Kidney tubule cell (primary cell): ENCODE measurements at regions not wholly inside any gene's neighbourhood (a gene's known extent, or its start where the extent isn't known, plus 50 kb on each side); places are given as distances from the start of the nearest gene placed in this dataset.
A peak's percentile ranks its signal among the peaks of the same experiment; 100 is the strongest.
"Not testable (repeated sequence)": the region's sequence is repeated elsewhere in the genome, so short reads cannot be mapped to it uniquely, and the experiment has no call there.

Experiments
- DNase-seq: peaks from one replicate; pipeline ENCODE4 v3.0.0-alpha.2; 2018; ENCODE audit warnings: low spot score

DNA sequence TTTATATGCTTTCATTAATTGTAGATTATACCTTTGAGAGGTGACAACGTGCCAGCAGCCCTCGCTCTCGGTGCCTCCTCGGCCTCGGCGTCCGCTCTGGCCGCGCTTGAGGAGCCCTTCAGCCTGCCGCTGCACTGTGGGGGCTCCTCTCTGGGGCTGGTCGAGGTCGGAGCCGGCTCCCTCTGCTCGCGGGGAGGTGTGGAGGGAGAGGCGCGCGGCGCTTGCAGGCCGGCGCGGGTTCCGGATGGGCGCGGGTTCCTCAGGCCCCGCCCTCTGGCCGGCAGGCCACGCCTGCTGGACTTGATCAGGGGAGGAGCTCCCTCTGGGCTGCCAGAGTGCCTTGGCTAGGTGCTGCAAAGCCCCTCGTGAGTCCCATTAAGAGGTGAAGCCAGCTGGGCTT lies 321.1 kb upstream of the PCDH18 start:
- no peak for DNase-seq

DNA sequence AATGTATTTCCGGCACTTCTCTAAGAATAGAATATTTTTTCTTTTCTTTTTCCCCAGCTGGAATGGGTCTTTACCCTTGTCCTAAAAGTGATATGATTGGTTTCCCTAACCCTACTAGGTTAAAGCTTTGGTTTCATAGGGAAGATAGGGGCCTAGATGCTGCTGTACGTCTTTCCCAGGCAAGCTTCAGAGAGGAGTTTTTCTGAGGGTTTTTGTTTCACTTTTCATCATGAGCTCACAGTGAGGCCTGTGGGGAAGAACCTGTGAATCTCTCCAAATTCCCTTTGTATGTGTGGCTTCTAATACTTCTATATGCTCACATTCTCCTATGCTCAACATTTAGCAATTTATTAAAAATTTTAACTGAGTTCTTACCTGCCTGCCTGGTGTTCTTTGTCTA lies 320.0 kb upstream of the PCDH18 start:
- no peak for DNase-seq

DNA sequence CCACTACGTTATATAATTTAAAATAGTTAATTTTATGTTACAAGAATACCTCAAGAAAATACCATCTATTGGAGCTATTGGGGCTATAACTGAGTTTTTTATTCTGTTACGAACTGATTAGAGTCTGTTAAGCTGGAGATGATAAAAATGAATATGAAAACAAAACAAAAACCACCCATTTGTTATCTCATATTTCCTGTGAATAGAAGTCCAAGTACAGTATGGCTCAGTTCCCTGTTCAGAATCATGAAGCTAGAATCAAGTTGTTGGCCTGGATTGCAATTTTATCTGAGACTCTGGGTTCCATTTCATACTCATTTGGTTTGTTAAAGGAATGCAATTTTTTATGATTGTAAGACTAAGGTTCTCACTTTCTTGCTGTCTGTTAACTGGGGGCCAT lies 319.1 kb upstream of the PCDH18 start:
- DNase-seq: no peak

DNA sequence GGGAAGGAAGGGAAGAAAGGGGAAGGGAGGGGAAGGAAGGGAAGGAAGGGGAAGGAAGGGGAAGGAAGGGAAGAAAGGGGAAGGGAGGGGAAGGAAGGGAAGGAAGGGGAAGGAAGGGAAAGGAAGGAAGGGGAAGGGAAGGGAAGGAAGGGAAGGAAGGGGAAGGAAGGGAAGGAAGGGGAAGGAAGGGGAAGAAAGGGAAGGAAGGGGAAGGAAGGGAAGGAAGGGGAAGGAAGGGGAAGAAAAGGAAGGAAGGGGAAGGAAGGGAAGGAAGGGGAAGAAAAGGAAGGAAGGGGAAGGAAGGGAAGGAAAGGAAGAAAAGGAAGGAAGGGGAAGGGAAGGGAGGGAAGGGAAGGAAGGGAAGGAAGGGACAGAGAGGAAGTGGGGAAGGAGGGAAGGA lies 295.7 kb upstream of the PCDH18 start:
- not testable (repeated sequence) for DNase-seq

DNA sequence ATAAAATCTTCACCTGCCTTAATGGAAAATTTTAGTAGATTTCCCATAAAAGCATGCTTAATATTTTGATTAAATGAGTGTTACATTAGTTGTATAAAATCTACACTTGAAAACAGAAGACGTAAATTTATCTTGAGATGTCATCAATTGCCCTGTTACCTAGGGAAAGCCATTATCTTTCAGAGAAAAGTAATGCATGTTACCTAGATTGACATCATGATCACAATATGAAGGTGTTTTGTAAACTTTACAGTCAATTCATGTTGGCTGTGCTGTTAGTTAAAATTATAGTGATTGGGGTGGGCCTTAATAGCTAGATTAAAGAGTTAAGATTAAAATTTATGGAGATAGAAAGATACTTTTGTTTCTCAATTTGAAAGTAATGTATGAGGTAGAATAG lies 293.2 kb upstream of the PCDH18 start:
- DNase-seq: no peak

DNA sequence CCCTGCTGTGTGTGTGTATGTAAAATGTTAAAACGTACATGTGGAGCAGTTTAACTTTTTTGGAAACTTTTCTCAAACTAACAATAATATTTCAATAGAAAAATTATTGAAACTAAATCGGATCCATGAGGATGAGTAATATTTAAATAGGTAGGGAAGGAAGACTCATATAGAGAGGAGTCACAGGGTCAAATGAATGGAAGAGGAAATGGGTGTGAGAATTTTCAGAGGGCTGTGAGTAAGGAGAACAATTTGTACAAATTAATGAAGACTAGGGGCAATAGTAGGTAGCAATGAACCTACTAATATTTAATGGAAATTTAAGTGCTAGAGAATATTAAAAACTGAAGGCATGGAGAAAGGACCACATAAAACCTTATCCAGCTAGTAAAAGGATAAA lies 290.7 kb upstream of the PCDH18 start:
- no peak for DNase-seq

DNA sequence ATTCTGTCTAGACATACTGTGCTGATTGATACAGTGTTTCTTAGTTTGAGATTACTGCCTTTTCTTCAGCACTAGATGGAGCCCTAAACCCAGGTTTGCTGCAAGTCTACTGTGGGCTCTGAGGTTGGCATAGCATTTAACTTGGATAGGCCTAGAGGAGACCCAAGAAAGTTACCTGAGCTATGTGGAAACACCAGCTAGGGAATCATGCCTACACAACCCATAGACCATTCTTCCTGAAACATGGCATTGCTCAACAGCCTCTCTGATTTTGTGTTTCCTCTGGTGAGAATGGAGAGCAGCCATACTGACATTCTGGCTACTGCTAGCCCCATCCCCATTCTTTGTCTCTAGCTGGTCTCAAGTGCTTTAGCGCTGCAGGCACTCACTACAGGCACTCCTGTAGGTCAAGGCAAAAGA lies 287.7 kb upstream of the PCDH18 start:
- DNase-seq: peak; percentile 61

DNA sequence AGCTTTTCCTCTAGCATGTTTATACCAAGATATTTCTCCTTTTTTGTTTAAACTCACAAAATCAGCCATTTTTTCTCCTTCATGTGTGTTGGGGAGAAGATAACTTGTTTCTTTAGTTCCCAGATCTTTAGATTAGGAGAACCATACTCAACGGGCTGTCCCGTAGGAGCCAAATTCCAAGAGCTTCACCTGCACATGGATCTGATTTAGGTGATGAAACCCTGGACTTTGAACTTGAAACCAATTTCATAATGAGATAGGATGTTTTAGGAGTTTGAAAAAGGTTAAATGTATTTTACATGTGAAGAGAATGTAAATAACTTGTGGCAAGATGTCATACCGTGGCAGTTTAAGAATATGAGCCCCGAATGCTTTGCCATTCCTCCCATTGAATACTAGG lies 280.0 kb upstream of the PCDH18 start:
- no peak for DNase-seq

DNA sequence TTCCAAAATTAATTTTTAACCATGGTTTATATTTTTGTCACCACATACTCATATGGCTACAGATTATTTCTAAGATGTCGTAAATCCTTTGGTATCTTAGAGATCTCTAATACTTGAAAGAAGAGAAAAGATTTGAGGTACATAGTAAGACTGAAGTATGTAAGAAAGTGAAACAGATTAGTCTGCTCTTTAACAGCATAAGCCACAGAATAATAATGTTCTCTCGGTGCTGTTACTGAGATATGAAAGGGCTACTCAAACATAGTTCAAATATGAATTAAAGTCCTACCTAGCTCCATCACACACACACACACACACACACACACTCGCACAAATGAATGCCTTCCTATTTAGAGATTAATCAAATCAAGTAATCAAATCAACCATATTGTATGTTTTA lies 274.1 kb upstream of the PCDH18 start:
- DNase-seq: no peak

DNA sequence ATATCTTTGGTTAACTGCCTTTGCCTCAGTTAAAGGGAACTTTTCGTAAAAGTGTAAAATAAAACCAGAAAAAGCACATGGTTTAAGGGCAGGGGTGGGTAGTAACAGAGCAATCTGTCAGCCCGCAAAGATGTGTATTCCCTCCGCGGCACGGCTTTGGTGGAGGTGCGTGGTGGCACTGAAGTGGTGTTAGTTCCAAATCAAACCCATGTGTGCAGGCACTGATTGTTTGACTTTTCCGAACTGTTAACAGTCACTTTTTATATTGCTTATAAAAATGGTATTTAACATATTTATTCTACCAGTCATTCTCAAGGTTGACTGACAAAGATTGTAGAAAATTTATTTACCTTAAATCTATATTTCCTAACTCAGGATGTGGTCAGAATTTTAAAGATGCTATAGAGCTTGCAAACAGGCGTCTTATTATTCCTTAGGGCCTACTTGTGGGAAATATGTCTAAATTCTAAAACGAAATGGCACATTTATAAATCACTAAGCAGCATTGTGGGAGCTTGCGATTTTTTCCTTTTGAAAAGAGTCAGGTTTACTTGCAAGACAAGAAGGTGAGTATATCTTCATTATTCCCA lies 272.7 kb upstream of the PCDH18 start:
- no peak for DNase-seq

DNA sequence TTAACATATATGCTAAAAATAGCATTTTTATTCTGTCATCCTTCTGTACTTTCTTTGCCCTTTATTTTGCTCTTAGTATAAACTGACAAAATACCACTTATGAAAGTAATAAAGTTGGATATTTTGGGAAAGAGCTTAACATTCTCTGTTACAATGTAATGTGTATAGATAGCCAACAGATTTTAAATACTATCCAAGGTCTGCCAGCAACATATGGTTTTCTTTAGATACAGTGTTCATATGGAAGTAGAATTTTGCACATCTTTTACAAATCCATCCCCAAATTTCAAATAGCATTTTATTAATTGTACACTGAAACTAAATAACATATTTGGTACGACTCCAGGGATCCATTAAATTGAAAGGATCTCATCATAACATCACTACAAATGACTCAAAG lies 268.6 kb upstream of the PCDH18 start:
- DNase-seq: no peak

DNA sequence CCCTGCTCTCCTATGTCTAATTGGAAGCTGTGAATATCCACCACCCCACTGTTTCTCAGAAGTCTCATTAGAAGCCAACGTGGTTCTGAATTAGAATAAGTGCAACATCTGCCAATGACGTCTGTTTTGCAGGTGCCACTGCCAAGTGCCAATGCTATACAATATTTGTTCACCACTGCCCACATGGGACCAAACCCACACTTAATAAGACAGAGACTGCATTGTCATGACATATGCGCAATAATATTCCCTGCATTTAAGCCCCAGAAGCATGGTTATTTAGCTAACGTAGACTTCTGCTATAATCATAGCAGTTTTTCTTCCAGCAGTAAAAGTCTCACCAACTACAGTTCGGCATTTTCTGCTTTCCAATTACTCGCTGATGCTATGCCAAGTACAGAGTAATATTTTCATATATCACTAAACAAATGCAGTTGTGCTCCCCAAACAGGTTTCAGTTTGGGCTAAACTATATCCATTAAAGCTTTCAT lies 262.5 kb upstream of the PCDH18 start:
- DNase-seq: no peak

DNA sequence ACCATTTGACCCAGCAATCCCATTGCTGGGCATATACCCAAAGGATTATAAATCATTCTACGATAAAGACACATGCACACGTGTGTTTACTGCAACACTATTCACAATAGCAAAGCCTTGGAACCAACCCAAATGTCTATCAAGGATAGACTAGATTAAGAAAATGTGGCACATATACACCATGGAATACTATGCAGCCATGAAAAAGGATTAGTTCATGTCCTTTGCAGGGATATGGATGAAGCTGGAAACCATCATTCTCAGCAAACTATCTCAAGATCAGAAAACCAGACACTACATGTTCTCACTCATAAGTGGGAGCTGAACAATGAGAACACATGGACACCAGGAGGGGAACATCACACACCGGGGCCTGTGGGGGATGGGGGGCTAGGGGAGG lies 257.0 kb upstream of the PCDH18 start:
- not testable (repeated sequence) for DNase-seq

DNA sequence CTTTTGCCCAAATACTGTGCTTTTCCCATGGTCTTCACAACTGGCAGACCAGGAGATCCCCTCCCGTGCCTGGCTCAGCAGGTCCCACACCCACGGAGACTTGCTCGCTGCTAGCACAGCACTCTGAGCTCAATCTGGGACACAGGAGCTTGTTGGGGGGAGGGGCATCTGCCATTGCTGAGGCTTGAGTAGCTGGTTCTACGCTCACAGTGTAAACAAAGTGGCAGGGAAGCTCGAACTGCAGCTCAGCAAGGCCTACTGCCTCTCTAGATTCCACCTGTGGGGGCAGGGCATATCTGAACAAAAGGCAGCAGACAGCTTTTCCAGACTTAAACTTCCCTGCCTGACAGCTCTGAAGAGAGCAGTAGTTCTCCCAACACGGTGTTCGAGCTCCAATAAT lies 251.6 kb upstream of the PCDH18 start:
- DNase-seq: not testable (repeated sequence)

DNA sequence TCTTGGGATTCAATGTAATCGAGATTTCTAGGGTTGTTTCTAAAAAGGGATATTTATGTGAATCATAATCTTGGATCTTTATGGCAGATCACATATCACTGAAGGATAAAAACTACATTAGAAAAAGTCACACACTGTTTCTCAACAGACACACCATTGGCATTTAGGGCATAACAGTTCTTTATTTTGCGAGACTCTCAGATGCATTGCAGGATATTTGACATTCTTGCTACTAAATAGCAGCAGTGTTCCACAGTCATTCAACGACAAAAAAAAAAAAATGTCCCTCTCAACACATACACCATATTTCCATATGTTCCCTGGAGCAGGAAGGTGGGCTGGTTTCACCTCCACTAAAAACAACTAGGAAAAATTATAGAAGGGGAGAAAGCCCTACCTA lies 243.4 kb upstream of the PCDH18 start:
- DNase-seq: no peak

DNA sequence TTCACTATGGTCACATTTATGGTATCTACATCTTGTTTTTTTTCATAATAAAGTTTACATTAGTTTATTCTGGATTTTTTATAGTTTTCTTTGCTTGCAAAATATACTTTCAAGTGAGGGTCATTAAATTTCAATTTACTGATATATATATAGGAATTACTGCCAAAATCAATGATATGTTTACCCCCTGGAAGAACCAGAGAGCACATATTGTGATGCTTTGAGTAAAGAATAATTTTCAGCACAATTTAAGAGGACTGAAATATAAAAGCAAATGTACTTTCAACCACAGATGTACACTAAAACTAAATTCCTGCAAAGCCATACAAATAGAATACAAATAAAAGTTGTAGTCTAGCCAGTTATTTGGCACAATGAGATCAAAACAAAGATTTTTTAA lies 242.2 kb upstream of the PCDH18 start:
- DNase-seq: no peak

DNA sequence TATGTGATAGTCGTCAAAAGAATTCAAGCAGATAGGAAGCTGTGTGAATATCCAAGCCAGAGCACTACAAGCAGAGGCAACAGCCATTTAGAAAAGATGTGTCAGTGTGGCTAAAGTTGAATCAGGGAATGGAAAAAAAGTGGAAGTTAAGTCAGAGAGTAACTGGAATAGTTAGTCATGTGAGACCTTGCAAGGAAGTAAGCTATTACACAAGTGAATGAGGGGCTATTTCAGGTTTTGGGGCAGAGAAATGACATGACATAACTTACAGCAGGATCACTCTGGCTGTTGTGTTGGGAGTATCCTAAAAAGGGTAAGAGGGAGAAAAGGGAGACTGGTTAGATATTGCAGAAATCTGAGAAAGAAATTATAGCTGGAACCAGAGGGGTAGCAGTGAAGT lies 236.6 kb upstream of the PCDH18 start:
- no peak for DNase-seq

DNA sequence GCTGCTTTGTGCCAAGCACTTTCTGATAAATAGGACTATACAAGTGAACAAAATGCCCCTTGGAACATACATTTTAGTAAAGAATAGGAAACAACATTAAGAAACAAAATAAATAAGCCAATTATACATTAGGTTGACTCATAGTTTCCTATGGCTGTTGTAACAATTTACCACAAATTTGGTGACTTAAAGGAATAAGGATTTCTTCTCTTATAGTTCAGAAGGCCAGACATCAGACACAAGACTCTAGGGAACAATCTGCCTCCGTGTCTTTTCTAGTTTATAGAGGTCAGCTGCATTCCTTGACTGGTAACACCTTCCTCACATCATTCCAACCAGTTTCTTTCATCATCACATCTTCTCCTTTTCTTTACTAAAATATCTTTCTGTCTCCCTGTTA lies 235.9 kb upstream of the PCDH18 start:
- DNase-seq: no peak

DNA sequence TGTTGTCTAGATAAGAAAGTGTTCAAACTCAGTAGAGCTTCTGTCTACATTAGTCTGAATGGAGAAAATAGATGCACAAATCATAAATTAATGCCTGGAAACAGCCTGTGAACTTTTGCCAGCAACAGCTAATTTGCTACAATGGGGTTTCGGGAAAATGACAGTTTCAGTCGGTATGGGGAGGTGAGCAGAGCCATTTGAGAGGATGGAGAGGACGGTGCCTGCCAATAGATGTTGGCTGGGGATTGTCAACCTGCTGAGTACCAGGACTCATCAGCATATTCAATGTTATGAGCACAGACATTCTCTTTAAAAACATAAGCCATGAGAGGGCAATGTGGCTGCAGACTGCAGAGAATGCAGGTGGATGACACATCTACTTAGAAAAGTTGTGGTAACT lies 230.3 kb upstream of the PCDH18 start:
- no peak for DNase-seq

DNA sequence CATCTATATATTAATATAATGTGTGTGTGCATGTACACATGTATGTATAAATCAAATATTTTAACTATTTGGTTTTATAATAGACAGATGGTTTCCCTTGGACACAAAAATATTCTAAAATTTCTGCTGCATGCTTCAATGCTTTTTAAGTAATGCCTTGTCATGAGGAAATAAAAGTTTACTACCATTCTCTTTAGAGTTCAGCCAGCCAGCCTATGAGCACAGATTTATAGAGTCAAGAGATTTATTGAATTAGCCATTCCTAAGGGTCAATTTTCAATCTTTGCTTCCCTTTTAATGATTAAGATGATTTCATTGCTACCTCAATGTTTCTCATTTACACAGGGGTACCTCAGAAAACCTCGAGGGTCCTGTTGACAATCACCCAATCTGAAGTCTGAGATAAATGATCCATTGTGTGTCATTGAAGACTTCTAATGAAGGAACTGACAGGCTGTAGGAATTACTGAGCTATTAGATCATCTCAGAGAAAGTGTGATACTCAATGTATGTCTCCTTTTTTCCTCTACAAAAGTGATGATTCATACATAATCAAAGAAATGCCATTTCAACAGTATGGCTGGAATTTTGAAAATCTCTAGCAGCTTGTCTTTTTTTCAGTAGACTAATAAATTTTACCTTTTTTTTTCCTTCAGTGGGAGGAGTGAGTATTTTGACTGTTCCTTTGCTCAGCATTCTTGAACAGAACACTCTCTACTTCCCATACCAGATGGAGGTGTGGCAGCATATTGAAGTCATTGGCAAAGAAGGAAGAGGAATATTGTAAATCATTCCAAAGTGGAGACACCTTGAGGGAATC lies 222.6 kb upstream of the PCDH18 start:
- peak; percentile 72 for DNase-seq

DNA sequence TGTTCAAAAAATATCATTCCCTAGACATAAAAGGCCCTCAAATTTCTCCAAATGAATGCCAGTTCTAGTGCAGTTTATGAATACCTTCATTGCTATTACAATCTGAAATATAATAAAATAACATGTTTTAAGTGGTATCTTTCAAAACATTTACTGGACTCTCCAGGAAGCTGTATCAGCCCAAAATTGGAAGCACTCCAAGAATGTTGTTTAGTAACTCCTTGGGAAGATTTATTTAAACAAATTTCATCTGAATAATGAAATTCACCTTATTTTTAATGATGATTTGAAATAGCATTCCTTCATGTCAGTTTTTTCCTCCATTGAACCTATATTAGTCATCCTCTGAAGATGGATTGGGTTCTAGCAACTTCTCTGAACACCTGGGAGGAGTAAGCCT lies 217.2 kb upstream of the PCDH18 start:
- no peak for DNase-seq

DNA sequence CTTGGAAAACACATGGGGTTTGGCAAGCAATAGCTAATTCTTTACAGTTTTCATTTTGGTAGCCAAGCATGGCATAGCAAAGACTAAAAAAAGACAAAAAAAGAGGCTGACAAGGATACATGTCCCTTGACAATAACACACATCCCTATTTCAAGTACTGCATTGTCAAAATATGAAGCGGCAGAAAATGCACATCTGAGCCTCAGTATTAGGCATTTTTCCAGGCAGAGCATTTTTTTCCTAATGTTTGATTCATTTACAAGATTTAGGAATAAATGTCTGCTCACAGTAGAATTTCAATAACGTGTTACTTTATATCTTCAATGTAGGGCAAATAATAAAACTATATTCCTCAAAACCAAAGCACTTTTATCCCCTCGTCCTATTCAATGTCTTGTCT lies 216.3 kb upstream of the PCDH18 start:
- DNase-seq: no peak

DNA sequence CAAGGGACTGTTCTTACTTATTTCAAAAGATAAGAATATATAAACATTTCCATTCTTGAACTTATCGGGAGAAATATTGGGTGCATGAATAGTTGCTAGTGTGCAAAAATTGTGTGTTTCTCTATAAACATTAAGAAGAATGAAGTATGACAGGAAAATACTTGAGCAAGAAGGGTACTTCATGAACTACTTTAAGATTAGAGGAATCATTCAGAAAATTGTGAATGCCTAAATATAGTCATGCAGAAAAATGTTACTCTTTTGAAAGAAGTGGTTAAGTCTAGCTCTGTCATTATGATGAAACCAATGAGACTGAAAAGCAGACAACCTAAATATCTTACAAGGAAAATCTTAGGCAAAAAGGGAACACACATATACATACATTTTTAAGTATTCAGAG lies 207.8 kb upstream of the PCDH18 start:
- no peak for DNase-seq

DNA sequence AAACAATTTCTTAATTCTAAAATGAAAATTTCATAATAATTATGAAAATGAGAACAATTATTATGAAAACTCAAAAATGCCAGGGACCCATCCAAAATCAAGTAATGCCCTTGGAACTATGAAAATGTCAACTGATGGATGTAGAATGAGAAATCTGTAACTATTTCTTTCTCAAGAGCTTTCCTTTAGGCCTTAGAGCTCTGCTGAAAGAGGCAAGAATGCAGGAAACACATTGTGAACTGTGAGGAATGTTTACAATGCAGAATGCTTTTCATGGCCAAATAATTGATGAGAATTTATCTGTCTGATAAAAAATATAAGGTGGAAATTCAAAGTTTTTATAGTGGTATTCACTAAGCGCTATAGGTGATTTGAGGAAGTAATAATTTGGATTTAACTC lies 207.1 kb upstream of the PCDH18 start:
- DNase-seq: no peak
